Right atrium auricular region (tissue), 2 donors: ENCODE measurements at regions not wholly inside any gene's neighbourhood (a gene's known extent, or its start where the extent isn't known, plus 50 kb on each side); places are given as distances from the start of the nearest gene placed in this dataset.

ENCODE experiments used
- DNase-seq: peaks from one replicate; pipeline ENCODE4 v3.0.0-alpha.2; 2019; ENCODE audit warnings: low spot score
- H3K27ac ChIP-seq, 2 donors: fragments of 200-600 bp; sonication (generic); 1 replicate in 1 of 2; 2 replicates in 1 of 2; pipeline ENCODE4 v1.5.1; 2016 to 2019
- H3K27me3 ChIP-seq, 2 donors: fragments of 200-600 bp; sonication (generic); one replicate each; pipeline versions ENCODE4 v1.5.1 to v1.6.0; 2017 to 2019
- H3K36me3 ChIP-seq: fragments of 200-600 bp; sonication (generic); one replicate; pipeline ENCODE4 v1.5.1; 2016
- H3K4me1 ChIP-seq, 2 donors: fragments of 200-600 bp; sonication (generic); one replicate each; pipeline versions ENCODE4 v1.5.1 to v1.6.0; 2017 to 2019
- H3K4me3 ChIP-seq, 2 donors: fragments of 200-600 bp; sonication (generic); 1 replicate in 1 of 2; 2 replicates in 1 of 2; pipeline ENCODE4 v1.5.1; 2017 to 2019; ENCODE audit warnings: mild to moderate bottlenecking in 1 of 2, moderate library complexity in 1 of 2
- H3K9me3 ChIP-seq, 2 donors: fragments of 200-600 bp; sonication (generic); one replicate each; pipeline ENCODE4 v1.5.1; 2019
- TF ChIP-seq, protein P1 (sequence below), 2 donors: fragments of 200-600 bp; sonication (generic); IDR thresholded peaks; one replicate each; pipeline ENCODE4 v1.5.1; 2019; ENCODE audit warnings: antibody characterized with exemption in 2 of 2

DNA sequence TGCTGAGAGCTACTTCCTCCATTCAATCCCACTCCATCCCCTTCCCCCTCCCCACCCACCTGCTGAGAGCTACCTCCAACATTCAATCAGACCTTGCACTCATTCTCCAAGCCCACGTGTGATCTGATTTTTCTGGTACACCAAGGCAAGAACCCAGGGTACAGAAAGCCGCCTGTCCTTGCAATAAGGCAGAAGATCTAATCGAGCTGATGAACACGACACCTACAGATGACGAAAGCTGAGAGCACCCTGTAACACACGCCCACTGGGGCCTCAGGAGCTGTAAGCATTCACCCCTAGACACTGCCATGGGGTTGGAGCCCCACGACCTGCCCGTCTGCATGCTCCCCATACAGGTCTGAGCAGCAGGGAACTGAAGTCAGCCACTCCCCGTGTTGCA is 58.3 kb downstream of the TRIML1 start:
- Histone ChIP-seq H3K27ac (no peak overlapping the region), H3K27me3 (no peaks in the 10 kb centered on the region), H3K4me3 (no peak overlapping the region), H3K9me3 (no peaks in the 10 kb centered on the region), H3K36me3 (no peaks in the 10 kb centered on the region), H3K4me1 (no peaks in the 10 kb centered on the region)
- no peak for DNase-seq
- TF ChIP-seq, protein P1, sequence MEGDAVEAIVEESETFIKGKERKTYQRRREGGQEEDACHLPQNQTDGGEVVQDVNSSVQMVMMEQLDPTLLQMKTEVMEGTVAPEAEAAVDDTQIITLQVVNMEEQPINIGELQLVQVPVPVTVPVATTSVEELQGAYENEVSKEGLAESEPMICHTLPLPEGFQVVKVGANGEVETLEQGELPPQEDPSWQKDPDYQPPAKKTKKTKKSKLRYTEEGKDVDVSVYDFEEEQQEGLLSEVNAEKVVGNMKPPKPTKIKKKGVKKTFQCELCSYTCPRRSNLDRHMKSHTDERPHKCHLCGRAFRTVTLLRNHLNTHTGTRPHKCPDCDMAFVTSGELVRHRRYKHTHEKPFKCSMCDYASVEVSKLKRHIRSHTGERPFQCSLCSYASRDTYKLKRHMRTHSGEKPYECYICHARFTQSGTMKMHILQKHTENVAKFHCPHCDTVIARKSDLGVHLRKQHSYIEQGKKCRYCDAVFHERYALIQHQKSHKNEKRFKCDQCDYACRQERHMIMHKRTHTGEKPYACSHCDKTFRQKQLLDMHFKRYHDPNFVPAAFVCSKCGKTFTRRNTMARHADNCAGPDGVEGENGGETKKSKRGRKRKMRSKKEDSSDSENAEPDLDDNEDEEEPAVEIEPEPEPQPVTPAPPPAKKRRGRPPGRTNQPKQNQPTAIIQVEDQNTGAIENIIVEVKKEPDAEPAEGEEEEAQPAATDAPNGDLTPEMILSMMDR (IDR thresholded peaks at IDR 0.05), result no peak

DNA sequence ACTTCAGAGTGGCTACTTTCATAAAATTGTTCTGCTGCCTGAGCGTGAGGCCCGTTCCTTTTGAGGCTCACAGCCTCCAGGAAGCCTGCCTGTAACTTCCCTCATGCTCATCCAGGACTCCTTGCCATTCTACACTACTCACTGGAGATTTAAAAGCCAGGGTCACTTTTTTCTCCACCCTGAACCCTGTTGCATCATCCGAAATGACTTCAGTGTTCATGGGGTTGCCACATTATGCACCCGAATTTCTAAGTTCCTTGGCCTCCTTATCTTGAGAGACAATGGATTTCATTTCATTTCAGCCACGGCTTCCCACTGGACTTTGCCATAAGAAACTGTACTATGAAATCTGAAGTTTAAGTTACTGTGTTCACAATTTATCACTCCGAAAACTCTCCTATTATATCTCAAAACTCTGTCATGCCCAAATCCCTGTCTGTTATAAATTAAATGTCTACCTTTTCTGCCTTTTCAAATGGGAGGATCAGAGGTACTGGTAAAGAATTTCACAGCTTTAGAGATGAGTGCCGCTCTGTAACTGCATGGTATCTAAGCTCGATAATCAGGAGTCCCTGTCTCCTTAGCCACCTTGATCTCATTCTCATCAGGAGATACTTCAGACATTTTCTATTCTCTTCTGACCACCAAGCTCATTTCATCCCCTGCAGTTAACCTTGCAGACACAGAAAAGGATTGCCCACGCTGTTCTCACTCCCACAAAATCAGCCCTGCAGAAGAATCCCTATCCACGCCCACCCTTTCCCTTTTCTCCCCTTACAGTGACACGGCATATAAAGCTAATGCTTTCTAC is 59.9 kb downstream of the TRIML1 start:
- no peaks in the 10 kb centered on the region for H3K4me1 ChIP-seq
- no peaks in the 10 kb centered on the region for H3K9me3 ChIP-seq
- H3K27ac ChIP-seq, result no peak overlapping the region
- no peak overlapping the region for H3K4me3 ChIP-seq
- no peak for DNase-seq
- TF ChIP-seq, protein P1 (IDR thresholded peaks at IDR 0.05), result no peak
- no peaks in the 10 kb centered on the region for H3K27me3 ChIP-seq
- no peaks in the 10 kb centered on the region for H3K36me3 ChIP-seq

DNA sequence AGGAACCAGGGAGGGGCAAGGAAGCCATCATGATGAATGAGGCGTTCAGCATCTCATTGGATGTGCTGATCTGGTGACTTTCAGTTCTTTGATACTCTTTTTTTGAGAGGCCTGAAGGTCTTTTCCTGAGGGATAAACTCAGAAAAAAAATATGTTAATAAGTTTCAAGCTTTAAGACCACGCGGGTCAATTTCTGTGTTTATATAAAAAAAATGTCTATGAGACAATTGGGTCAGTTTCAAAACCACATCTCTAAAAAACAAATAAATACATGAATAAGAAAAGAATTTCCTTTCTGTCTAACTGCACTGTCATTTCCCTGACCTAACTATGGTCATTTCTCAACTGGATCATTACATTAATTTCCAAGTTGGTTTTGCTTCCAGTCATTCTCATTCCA is 62.6 kb downstream of the TRIML1 start:
- no peaks in the 10 kb centered on the region for H3K4me1 ChIP-seq
- no peaks in the 10 kb centered on the region for H3K36me3 ChIP-seq
- TF ChIP-seq, protein P1 (IDR thresholded peaks at IDR 0.05), result no peak
- H3K9me3 ChIP-seq, result no peaks in the 10 kb centered on the region
- no peak for DNase-seq
- H3K27ac ChIP-seq, result no peak overlapping the region
- no peak overlapping the region for H3K4me3 ChIP-seq
- H3K27me3 ChIP-seq, result no peaks in the 10 kb centered on the region

DNA sequence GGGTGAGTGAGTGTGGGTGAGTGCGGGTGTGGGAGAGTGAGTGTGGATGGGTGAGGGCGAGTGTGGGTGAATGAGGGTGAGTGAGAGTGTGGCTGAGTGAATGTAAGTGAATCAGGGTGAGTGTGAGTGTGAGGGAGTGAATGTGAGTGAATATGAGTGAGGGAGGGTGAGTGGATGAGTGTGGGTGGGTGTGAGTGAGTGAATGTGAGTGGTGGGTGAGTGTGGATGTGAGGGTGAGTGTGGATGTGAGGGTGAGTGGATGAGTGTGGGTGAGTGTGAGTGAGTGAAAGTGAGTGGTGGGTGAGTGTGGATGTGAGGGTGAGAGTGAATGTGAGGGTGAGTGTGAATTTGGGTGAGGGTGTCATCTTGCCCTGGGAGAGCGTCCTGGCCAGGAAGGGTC is 67.5 kb downstream of the TRIML1 start:
- Histone ChIP-seq H3K4me3 (no peak overlapping the region), H3K27ac (no peak overlapping the region), H3K9me3 (no peaks in the 10 kb centered on the region), H3K4me1 (no peaks in the 10 kb centered on the region), H3K27me3 (no peaks in the 10 kb centered on the region), H3K36me3 (no peaks in the 10 kb centered on the region)
- no peak for DNase-seq
- TF ChIP-seq, protein P1 (IDR thresholded peaks at IDR 0.05), result no peak

GRCh38 chr4:188214861-188215260 is 75.6 kb downstream of the TRIML1 start:
- no peaks in the 10 kb centered on the region for H3K9me3 ChIP-seq
- no peak overlapping the region for H3K4me3 ChIP-seq
- H3K36me3 ChIP-seq, result no peaks in the 10 kb centered on the region
- TF ChIP-seq, protein P1 (IDR thresholded peaks at IDR 0.05), result no peak
- H3K27me3 ChIP-seq, result no peaks in the 10 kb centered on the region
- no peaks in the 10 kb centered on the region for H3K4me1 ChIP-seq
- DNase-seq, result no peak
- H3K27ac ChIP-seq, result no peak overlapping the region

GRCh38 chr4:188218392-188218791 is 79.2 kb downstream of the TRIML1 start:
- no peak overlapping the region for H3K27ac ChIP-seq
- no peaks in the 10 kb centered on the region for H3K27me3 ChIP-seq
- H3K9me3 ChIP-seq, result no peaks in the 10 kb centered on the region
- TF ChIP-seq, protein P1 (IDR thresholded peaks at IDR 0.05), result no peak
- no peaks in the 10 kb centered on the region for H3K4me1 ChIP-seq
- H3K36me3 ChIP-seq, result no peaks in the 10 kb centered on the region
- DNase-seq, result no peak
- no peak overlapping the region for H3K4me3 ChIP-seq
